ENCODE measurements at regions not wholly inside any gene's neighbourhood (a gene's known extent, or its start where the extent isn't known, plus 50 kb on each side); places are given as distances from the start of the nearest gene placed in this dataset.

DNA sequence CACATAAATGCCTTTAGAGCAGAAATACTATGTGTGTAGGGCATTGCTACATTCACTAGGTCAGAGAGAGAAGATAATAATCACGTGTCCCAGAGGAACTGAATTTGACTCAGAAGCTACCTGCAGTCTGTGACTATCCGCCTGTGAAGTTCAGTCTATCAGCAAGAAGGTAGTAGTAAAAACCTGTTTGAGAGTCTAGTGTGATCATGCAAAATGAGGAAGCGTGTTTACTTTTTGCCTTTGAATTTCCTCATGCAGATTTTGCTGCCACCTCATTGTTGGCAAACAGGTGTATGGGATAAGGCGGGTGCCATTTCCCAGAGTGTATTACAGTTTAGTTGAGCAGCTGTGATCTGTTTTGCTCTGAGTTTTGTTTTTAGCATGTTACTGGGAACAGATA, 403.9 kb upstream of the FANCL start:
- TF ChIP-seq SIN3A (conservative IDR thresholded peaks at IDR 0.05 in 1 of 2, IDR thresholded peaks at IDR 0.05 in 1 of 2; ENCODE audit: low read depth in 1 of 2, low read length in 2 of 2) (no peak), POLR2A (IDR thresholded peaks at IDR 0.05; ENCODE audit: control extremely low read depth in 1 of 2, low read depth in 2 of 2, low read length in 2 of 2) (no peak), HDAC2 (IDR thresholded peaks at IDR 0.05; ENCODE audit: borderline replicate concordance in 1 of 2, low read depth in 2 of 2, low read length in 2 of 2) (no peak), YY1 (IDR thresholded peaks at IDR 0.05; ENCODE audit: low read depth, low read length) (no peak), MAFK (IDR thresholded peaks at IDR 0.05; ENCODE audit: low read depth, low read length) (no peak), RAD21 (IDR thresholded peaks at IDR 0.05 in 1 of 2, conservative IDR thresholded peaks at IDR 0.05 in 1 of 2; ENCODE audit: low read depth in 2 of 2, low read length in 2 of 2) (no peak), CHD2 (IDR thresholded peaks at IDR 0.05; ENCODE audit: low read length) (no peak), SUZ12 (IDR thresholded peaks at IDR 0.05; ENCODE audit: low read length) (no peak), EZH2 (IDR thresholded peaks at IDR 0.05; ENCODE audit: low read depth, low read length, severe bottlenecking) (no peak), SIX5 (IDR thresholded peaks at IDR 0.05; ENCODE audit: low read depth, low read length) (no peak)
- TF ChIP-seq, protein P1, sequence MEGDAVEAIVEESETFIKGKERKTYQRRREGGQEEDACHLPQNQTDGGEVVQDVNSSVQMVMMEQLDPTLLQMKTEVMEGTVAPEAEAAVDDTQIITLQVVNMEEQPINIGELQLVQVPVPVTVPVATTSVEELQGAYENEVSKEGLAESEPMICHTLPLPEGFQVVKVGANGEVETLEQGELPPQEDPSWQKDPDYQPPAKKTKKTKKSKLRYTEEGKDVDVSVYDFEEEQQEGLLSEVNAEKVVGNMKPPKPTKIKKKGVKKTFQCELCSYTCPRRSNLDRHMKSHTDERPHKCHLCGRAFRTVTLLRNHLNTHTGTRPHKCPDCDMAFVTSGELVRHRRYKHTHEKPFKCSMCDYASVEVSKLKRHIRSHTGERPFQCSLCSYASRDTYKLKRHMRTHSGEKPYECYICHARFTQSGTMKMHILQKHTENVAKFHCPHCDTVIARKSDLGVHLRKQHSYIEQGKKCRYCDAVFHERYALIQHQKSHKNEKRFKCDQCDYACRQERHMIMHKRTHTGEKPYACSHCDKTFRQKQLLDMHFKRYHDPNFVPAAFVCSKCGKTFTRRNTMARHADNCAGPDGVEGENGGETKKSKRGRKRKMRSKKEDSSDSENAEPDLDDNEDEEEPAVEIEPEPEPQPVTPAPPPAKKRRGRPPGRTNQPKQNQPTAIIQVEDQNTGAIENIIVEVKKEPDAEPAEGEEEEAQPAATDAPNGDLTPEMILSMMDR (IDR thresholded peaks at IDR 0.05; ENCODE audit: control extremely low read depth in 1 of 3, insufficient read depth in 1 of 3, low read depth in 1 of 3, low read length in 3 of 3) = no peak
